ENCODE measurements at regions not wholly inside any gene's neighbourhood (a gene's known extent, or its start where the extent isn't known, plus 50 kb on each side); places are given as distances from the start of the nearest gene placed in this dataset.
"Not testable (repeated sequence)": the region's sequence is repeated elsewhere in the genome, so short reads cannot be mapped to it uniquely, and the experiment has no call there.

GRCh38 chr9:31541721-31542281 is 842.6 kb upstream of the ACO1 start:
- no peak overlapping the region for H3K4me3 ChIP-seq
- H3K27me3 ChIP-seq: no peaks in the 10 kb centered on the region
- no peak for DNase-seq
- no peak for ATAC-seq
- intact Hi-C loops (cut with DNase I): no loop called here
- H3K4me1 ChIP-seq: no peaks in the 10 kb centered on the region
- H3K9me3 ChIP-seq: no peaks in the 10 kb centered on the region
- no peaks in the 10 kb centered on the region for H3K36me3 ChIP-seq
- no peak for TF ChIP-seq CTCF (IDR thresholded peaks at IDR 0.05)
- H3K27ac ChIP-seq: no peak overlapping the region

DNA sequence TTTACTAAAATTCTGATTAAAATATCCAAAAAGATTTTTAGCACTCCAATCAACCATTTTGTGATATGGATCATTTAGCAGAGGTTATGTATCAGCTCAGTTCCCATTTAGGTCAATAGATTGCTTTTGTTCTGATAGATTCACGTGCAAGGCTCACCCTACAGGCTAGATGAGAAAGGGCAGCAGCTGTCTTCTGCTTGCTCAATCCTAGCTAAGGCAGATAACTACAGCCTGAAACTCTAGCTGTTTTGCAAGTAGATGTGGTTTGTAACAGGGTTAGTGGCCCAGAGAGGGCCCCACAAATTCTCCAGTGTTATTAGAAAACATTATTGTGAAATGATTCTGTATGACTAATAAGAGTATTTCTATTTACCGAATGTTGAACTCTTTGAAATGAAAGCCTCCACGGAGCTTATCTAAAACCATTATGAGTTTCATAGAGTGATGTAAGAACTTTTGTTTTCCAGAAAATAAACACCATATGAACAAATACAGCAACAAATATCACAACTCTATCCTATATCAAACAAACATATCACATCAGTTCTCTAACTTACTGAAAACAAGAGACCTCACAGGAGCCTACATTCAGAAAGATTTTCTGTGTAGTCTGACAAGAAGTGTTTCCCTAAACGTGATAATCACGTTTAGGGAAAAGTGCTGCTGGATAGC is 841.9 kb upstream of the ACO1 start:
- no peaks in the 10 kb centered on the region for H3K9me3 ChIP-seq
- H3K4me3 ChIP-seq: no peak overlapping the region
- intact Hi-C loops (cut with DNase I): no loop called here
- H3K27me3 ChIP-seq: no peaks in the 10 kb centered on the region
- ATAC-seq (peak; percentile 91), DNase-seq (peak in 2 of 4 donors; percentile 17 to 51)
- no peak overlapping the region for H3K27ac ChIP-seq
- no peaks in the 10 kb centered on the region for H3K4me1 ChIP-seq
- H3K36me3 ChIP-seq: no peaks in the 10 kb centered on the region
- peak; percentile 24 to 25 for TF ChIP-seq CTCF (IDR thresholded peaks at IDR 0.05)

- no peak for ATAC-seq
- intact Hi-C loops (cut with DNase I): no loop called here
- no peak for TF ChIP-seq CTCF (IDR thresholded peaks at IDR 0.05)
- H3K4me3 ChIP-seq: no peak overlapping the region
- no peak overlapping the region for H3K27ac ChIP-seq
- H3K27me3 ChIP-seq: no peaks in the 10 kb centered on the region
- DNase-seq: no peak
- H3K4me1 ChIP-seq: no peaks in the 10 kb centered on the region
- H3K9me3 ChIP-seq: peaks cover 0 to 4% of the 10 kb centered on the region in 2 donors
- no peaks in the 10 kb centered on the region for H3K36me3 ChIP-seq
Observed at GRCh38 chr9:31554941-31555340, 829.5 kb upstream of the ACO1 start.

- TF ChIP-seq CTCF (IDR thresholded peaks at IDR 0.05): no peak
- H3K36me3 ChIP-seq: no peaks in the 10 kb centered on the region
- DNase-seq (no peak), ATAC-seq (no peak)
- intact Hi-C loops (cut with DNase I): no loop called here
- no peaks in the 10 kb centered on the region for H3K4me1 ChIP-seq
- no peaks in the 10 kb centered on the region for H3K27me3 ChIP-seq
- H3K4me3 ChIP-seq: no peak overlapping the region
- H3K27ac ChIP-seq: no peak overlapping the region
- peaks cover 0 to 4% of the 10 kb centered on the region in 2 donors for H3K9me3 ChIP-seq
Observed at GRCh38 chr9:31556667-31557463, 827.6 kb upstream of the ACO1 start.

GRCh38 chr9:31572190-31572589 is 812.3 kb upstream of the ACO1 start:
- intact Hi-C loops (cut with DNase I): not testable (repeated sequence)

More at GRCh38 chr9:31572190-31572589, 812.3 kb upstream of the ACO1 start:
- H3K9me3 ChIP-seq, H3K4me3 ChIP-seq, H3K36me3 ChIP-seq, DNase-seq, H3K27ac ChIP-seq, H3K27me3 ChIP-seq, H3K4me1 ChIP-seq, ATAC-seq: not testable (repeated sequence)
